ENCODE measurements at regions not wholly inside any gene's neighbourhood (a gene's known extent, or its start where the extent isn't known, plus 50 kb on each side); places are given as distances from the start of the nearest gene placed in this dataset.
"Not testable (repeated sequence)": the region's sequence is repeated elsewhere in the genome, so short reads cannot be mapped to it uniquely, and the experiment has no call there.

DNA sequence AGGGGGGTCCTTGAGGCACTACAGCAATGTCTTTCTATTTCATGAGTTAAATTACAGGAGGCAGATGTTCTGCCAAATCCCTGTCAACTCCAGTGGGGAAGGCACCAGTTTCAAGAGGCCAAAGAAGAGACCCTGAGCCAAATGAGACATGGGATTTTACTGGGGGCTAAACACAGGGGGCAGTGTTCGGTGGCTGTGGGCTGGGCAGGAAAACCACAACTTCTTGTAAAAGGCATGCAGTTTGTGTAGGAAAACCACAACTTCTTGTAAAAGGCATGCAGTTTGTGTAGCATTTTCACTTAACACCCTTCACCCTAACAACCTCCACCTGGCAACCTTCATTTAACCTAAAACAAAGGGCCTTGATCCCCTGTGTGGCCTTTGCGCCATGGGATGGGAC lies 61.0 kb downstream of the POLR2M start:
- no peak for DNase-seq

DNA sequence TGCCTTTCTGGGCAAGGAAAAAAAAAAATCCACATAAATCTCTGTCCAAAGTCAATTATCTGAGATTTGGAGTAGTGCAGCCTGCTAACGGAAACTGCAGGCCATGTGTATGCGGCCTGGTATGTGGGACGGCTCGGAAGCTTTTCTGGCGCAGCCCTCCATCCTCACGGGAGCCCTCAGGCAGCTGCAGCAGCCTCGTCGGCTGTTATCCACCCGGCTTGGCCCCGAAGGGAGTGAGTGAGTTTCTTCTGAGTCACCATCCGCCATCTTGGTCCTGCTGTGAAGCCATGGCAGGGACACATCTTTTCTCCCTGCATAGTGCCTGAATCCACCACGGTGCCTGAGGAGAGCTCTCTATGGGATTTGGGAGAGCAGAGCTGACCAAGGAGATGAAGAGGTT lies 62.8 kb downstream of the POLR2M start:
- no peak for DNase-seq

DNA sequence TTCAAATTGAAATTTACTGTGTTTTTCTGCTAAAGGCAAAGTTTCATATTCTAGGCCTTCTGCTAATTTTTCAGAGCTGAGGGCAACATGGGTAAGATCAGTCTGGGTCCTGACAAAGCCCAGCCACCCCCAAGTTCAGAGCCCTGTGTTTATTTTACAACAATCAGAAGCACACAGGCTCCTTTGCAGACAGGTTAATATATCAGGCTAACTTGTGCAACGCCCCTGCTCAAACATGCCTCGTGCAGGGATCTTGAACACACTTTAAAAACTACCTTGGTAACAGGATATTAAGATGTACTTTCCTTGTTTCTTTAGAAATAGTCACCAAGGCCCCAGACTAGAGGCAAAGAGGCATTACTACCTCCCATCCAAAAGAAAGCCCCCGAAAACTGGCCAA lies 64.0 kb downstream of the POLR2M start:
- DNase-seq, result no peak

- peak; percentile 10 for DNase-seq
Measured at GRCh38 chr15:57772223-57772957, 65.9 kb downstream of the POLR2M start.

GRCh38 chr15:57773051-57773450 lies 66.5 kb downstream of the POLR2M start:
- DNase-seq, result no peak

DNA sequence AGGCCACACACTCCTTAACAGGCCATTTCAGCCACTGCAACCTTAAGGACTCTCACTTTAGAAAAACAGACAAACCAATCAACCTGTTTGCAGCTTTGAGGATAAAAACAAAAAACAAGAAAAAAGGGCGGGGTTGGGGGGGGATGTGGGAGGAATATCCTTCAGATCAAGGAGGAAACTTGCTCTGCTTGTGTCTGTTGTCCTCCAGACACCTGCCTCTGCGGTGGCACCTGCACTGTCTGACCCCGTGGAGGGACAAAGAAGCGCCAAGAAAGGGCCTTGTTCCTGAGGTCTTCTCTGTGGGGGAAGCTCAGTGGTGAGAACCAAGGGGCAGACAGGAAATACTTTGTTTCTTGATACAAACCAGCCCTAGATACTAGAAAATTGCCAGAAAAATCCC lies 70.5 kb downstream of the POLR2M start:
- peak; percentile 66 for DNase-seq

DNA sequence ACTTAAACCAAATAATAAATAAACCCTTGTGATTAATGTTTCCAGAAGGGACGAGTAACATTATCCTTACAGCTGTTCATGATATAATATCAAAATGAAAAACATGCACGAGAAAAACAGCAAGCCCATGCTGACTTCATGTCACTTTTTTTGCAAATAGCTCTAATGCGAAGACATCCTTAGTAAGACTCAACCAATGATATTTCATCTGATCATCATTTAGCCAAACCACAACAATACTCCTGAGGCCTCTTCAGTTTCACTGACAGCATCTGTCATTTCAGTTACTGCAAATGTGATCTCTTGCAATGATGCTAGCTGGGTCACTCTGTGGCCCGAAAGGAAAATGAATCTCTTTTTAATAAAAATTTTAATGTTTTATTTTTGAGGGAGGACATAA lies 74.0 kb downstream of the POLR2M start:
- no peak for DNase-seq

DNA sequence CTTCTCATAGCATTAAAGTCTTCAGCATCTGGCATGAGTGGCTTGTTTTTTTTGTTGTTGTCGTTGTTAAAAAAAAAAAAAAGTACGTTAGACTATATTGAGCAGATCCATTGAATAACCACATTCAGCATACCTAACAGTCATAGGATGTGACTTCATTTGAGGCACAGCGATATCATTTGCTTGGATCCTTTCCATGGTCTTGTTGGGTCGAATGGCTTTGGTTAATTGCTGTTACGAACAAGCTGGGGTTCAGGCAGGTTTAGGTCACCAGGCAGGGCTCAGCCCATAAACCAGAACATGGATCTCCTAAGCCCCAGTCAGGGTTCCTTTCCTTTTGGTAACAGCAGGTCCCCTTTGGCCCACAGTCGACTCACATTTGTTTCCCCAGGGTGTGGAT lies 76.2 kb downstream of the POLR2M start:
- no peak for DNase-seq

GRCh38 chr15:57784081-57784511 lies 77.6 kb downstream of the POLR2M start:
- DNase-seq, result no peak

DNA sequence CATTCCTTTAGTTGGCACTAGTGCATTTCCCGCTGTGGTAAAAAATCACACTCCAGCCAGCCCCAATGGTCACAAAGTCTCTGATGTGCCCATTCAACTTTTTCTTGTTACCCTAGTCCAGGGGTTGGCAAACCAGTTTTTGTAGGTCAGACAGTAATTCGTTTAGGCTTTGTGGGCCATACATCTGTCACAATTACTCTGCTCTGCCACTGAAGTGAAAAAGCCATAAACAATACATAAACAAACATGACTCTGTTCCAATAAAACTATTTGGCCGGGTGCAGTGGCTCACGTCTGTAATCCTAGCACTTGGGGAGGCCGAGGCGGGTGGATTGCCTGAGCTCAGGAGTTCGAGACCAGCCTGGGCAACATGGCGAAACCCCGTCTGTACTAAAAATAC lies 78.5 kb downstream of the POLR2M start:
- no peak for DNase-seq

DNA sequence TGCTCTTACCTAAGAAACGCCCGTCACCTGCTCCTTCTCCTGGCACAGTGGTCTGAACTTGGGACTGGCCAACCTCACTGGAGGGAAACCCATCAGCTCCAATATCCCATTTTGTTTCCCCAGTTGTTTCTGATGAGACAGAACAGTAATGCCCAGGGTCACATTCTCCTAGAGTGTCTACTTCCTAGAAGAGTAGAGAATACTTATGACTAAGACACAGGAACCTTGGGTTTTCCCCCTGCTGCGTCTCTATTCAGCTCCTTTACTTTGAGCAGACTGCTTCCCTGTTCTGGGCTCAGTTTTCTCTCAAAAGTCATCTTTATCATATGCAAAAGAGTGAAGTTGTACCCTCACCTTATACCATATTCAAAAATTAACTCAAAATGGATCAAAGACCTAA lies 79.4 kb downstream of the POLR2M start:
- DNase-seq, result no peak

DNA sequence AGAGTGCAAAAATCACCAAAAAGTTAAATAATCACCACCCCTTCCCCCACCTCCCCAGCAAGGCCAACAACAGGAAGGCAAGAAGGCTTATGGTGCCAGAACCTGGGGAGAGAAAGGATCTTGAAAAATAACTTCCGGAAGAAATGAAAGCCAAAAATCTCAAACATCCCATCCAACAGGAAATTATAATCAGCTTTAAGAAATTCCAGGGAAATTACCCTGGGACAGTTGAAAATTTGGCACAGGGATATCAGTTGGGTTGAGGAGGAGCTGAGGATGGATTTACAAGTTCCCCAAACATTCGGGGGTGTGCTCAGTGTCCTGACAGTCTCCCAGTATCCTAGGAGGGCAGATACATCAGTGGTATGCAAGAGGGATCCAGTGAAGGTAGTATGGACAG lies 82.7 kb downstream of the POLR2M start:
- no peak for DNase-seq

DNA sequence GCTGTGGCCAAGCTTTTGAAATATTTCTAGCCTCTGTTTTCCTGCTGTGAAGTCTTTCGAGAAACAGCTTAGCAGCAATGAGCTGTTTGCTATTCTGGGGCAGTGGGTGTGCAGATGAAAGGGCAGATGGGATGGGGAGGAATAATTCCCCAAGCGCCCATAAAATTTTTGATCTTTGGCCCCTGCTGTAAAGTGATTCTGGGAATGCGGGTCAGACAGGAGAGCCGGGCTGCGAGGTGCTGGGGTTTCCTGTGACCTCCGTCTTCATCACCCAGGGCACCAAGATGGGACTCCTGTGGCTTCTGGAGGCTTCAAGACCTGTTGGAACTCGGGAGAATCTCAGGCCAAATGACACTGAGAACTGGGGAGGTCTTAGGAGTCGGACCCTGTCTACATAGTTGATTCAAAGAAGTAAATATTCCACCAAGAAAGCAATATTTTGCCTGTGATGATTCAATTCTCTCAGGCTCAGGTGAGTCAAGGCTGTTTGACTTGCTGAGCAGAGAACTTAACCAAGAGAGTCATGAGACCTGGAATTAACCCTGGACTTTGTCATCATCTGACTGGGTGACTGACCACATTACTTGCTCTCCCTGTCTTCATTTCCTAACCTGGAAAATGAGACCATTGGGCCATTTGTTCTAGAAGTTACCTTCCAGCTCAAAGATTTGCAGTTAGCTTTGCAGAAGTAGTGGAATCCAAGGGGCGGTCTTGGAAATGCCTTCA lies 86.4 kb downstream of the POLR2M start:
- no peak for DNase-seq

GRCh38 chr15:57795261-57795660 lies 88.7 kb downstream of the POLR2M start:
- no peak for DNase-seq

DNA sequence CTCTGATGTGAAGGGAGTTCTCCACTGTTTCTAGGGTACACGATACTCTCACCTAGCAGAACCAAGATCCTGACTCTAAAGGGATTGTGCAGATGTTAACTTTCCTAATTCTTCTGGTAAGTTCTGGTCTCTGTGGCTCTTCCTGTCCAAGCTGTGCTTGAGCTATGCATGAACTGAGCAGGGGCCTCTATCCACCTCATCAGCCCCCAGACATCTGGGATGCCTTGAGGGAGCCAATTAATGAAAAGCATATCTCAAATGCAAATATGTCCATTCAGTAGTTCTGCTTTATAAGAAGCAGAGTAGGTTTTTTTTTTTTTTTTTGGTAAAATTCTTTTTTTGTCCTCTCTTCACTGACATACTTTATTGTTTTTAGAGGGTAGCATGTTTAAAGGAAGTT lies 89.6 kb downstream of the POLR2M start:
- no peak for DNase-seq

GRCh38 chr15:57797110-57797509 lies 90.6 kb downstream of the POLR2M start:
- DNase-seq, result no peak

GRCh38 chr15:57797568-57798267 lies 91.2 kb downstream of the POLR2M start:
- DNase-seq, result no peak

DNA sequence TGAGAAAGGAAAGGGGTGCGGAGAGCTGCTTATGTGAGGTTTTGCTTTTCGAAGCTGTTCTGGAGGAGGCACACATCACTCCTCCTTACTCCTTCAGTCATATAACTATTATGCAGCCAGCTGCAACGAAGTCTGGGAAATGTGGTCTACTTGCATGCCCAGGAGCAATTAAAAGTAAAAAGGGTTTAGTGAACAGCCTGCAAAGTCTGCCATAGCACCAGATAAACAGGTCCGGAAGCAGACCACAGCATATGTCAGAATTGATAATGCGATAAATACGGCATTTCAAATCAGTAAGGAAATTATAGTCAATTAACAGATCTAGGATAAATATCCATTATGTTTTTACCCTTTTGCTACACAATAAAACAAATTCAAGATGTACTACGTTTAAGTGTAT lies 99.5 kb downstream of the POLR2M start:
- DNase-seq, result no peak

GRCh38 chr15:57809285-57809684 lies 102.8 kb downstream of the POLR2M start:
- not testable (repeated sequence) for DNase-seq

- no peak for DNase-seq
Measured at GRCh38 chr15:57816599-57816998, 110.1 kb downstream of the POLR2M start.

DNA sequence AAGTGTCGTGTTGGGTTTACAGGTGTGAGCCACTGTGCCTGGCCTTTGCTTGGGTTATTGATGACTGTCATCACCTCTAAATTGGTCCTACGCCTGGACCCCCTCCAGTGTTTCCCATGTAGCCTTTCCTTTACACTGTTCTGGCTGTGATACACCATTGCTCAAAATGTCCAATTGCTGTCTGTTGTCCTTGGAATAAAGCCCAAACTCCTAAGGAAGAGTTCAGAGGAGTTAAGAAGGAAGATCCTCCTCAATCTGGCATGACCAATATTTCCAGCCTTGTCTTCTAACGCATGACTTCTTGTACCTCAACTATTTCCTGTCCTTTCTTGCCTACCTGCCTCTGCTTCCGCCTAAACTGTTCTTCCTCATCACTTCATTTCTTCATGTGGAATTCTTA lies 113.1 kb downstream of the POLR2M start:
- DNase-seq, result no peak

DNA sequence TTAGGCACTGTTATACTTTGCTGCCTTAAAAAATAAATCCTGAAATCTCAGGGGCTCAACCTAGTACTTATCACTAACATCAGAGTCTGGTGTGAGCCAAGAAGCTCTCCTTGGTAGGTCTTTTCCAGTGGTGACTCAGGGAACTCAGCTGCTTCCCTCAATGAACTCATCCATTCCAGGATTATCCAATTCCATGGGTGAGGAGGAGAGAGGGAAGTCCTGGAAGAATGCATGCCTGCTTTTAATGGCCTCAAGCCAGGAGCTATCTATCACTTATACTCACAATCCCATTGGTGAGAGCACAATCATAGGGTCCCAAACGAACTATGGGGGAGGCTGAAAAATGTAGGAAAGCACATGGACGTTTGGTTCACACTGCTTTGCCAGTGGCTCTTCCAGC lies 113.6 kb downstream of the POLR2M start:
- no peak for DNase-seq

DNA sequence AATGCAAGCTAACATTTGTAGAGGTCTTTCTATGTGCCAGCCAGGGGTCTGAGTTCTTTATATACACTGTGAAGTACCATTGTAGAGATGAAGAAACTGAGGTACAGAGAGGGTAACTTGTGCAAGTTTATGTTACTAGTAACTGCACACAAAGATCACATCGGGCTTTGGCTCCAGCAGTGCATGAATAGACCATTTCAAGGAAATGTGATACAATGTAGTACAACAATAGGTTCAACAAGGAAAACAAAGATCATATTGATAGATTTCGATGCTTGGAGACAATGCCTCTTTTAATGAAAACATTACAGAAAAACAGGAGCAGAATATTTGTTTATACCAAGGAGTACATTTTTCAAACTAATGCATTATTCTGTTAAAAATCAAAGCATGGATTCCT lies 115.3 kb downstream of the POLR2M start:
- DNase-seq, result no peak

- no peak for DNase-seq
Measured at GRCh38 chr15:57823325-57823882, 116.9 kb downstream of the POLR2M start.
